ENCODE measurements at regions not wholly inside any gene's neighbourhood (a gene's known extent, or its start where the extent isn't known, plus 50 kb on each side); places are given as distances from the start of the nearest gene placed in this dataset.

DNA sequence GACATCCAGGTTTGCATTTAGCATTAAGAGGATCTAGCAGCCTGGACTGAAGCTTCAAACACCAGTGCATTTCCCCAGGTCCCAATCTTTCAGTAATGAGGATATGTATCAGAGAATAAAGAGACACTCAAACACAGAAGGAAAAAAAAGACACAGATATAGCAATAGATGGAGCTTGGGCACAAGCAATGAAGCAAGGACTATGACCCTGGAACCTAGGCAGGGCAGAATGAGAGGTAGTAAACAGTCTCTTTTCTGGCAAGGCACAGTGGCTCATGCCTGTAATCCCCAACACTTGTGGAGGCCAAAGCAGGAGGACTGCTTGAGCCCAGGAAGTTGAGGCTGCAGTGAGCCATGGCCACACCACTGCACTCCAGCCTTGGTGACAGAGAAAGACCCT lies 80.7 kb upstream of the HNRNPA3 start:
- H3K27ac Mint-ChIP-seq (ENCODE audit: unreplicated experiment): no peak overlapping the region
- DNase-seq: no peak
- H3K27me3 Mint-ChIP-seq (ENCODE audit: unreplicated experiment): no peaks in the 10 kb centered on the region
- no peaks in the 10 kb centered on the region for H3K36me3 Mint-ChIP-seq (ENCODE audit: unreplicated experiment)
- no peak overlapping the region for H3K4me3 Mint-ChIP-seq (ENCODE audit: unreplicated experiment)
- no peaks in the 10 kb centered on the region for H3K4me1 Mint-ChIP-seq (ENCODE audit: low read depth, unreplicated experiment)
- no peaks in the 10 kb centered on the region for H3K9me3 Mint-ChIP-seq (ENCODE audit: unreplicated experiment)
- TF ChIP-seq, protein P1, sequence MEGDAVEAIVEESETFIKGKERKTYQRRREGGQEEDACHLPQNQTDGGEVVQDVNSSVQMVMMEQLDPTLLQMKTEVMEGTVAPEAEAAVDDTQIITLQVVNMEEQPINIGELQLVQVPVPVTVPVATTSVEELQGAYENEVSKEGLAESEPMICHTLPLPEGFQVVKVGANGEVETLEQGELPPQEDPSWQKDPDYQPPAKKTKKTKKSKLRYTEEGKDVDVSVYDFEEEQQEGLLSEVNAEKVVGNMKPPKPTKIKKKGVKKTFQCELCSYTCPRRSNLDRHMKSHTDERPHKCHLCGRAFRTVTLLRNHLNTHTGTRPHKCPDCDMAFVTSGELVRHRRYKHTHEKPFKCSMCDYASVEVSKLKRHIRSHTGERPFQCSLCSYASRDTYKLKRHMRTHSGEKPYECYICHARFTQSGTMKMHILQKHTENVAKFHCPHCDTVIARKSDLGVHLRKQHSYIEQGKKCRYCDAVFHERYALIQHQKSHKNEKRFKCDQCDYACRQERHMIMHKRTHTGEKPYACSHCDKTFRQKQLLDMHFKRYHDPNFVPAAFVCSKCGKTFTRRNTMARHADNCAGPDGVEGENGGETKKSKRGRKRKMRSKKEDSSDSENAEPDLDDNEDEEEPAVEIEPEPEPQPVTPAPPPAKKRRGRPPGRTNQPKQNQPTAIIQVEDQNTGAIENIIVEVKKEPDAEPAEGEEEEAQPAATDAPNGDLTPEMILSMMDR (IDR thresholded peaks at IDR 0.05; ENCODE audit: partially characterized antibody, unreplicated experiment): no peak

DNA sequence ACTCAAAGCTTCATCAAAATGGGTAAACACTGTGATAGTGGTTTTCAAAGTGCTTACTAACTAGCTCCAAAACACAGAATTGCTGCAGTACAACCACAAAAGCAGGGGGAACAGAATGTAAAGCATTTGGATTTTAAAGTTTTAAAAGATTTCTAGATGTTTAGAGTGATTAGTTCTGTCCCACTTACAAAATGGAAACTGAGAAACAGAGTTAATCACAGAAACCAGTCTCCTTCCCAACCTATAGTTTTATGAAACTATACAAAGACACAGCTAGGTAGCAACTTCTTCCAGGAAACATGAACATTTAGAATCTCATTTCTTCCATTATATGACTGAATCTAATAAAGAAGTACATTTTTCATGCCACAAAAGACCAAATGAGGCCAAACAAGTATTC lies 73.8 kb upstream of the HNRNPA3 start:
- no peaks in the 10 kb centered on the region for H3K36me3 Mint-ChIP-seq (ENCODE audit: unreplicated experiment)
- DNase-seq: no peak
- no peaks in the 10 kb centered on the region for H3K9me3 Mint-ChIP-seq (ENCODE audit: unreplicated experiment)
- H3K27ac Mint-ChIP-seq (ENCODE audit: unreplicated experiment): no peak overlapping the region
- H3K4me1 Mint-ChIP-seq (ENCODE audit: low read depth, unreplicated experiment): no peaks in the 10 kb centered on the region
- H3K4me3 Mint-ChIP-seq (ENCODE audit: unreplicated experiment): no peak overlapping the region
- H3K27me3 Mint-ChIP-seq (ENCODE audit: unreplicated experiment): no peaks in the 10 kb centered on the region
- TF ChIP-seq, protein P1 (IDR thresholded peaks at IDR 0.05; ENCODE audit: partially characterized antibody, unreplicated experiment): no peak

DNA sequence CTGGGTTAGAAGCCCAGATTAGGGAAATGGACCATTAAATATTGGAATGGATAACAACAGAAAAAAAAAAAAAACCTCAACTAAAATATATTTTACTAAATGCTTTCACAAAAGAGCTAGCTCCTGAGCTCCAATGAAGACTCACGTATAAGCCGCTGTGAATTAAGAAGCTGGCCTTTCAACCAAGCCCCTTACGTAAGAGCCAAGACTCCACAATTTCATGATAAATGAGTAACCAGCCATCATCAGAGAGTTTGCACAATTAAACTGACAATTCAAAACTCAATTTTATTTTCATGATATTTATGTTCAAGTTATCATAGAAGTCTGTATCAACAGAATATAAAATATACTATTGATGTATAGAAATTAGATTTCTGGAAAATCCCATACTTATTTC lies 70.7 kb upstream of the HNRNPA3 start:
- TF ChIP-seq, protein P1 (IDR thresholded peaks at IDR 0.05; ENCODE audit: partially characterized antibody, unreplicated experiment): no peak
- Mint-ChIP-seq H3K27me3 (ENCODE audit: unreplicated experiment) (no peaks in the 10 kb centered on the region), H3K4me3 (ENCODE audit: unreplicated experiment) (no peak overlapping the region), H3K9me3 (ENCODE audit: unreplicated experiment) (no peaks in the 10 kb centered on the region), H3K36me3 (ENCODE audit: unreplicated experiment) (no peaks in the 10 kb centered on the region), H3K4me1 (ENCODE audit: low read depth, unreplicated experiment) (peaks cover 6% of the 10 kb centered on the region), H3K27ac (ENCODE audit: unreplicated experiment) (no peak overlapping the region)
- DNase-seq: no peak

DNA sequence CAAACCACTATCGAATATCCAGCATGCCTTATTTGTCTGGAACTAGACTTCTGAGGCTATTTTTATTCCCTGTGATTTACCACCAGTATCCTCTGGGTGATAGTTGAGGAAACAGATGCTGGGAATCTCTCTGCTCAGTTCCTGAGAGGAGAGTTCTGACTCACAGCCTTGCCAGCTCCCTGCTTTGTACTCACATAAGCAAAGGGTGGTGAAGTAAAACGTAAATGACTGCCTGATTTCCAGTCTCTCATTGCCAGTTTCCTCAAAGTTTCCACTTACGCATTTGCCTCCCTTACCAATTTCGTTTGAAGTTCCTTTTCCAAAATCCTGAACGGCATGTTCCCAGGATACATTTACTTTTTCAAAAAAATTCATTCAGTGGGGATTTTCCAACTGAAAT lies 69.2 kb upstream of the HNRNPA3 start:
- Mint-ChIP-seq H3K4me3 (ENCODE audit: unreplicated experiment) (no peak overlapping the region), H3K4me1 (ENCODE audit: low read depth, unreplicated experiment) (peaks cover 15% of the 10 kb centered on the region), H3K27ac (ENCODE audit: unreplicated experiment) (no peak overlapping the region), H3K36me3 (ENCODE audit: unreplicated experiment) (no peaks in the 10 kb centered on the region), H3K27me3 (ENCODE audit: unreplicated experiment) (peaks cover under 1% of the 10 kb centered on the region), H3K9me3 (ENCODE audit: unreplicated experiment) (no peaks in the 10 kb centered on the region)
- TF ChIP-seq, protein P1 (IDR thresholded peaks at IDR 0.05; ENCODE audit: partially characterized antibody, unreplicated experiment): no peak
- no peak for DNase-seq

DNA sequence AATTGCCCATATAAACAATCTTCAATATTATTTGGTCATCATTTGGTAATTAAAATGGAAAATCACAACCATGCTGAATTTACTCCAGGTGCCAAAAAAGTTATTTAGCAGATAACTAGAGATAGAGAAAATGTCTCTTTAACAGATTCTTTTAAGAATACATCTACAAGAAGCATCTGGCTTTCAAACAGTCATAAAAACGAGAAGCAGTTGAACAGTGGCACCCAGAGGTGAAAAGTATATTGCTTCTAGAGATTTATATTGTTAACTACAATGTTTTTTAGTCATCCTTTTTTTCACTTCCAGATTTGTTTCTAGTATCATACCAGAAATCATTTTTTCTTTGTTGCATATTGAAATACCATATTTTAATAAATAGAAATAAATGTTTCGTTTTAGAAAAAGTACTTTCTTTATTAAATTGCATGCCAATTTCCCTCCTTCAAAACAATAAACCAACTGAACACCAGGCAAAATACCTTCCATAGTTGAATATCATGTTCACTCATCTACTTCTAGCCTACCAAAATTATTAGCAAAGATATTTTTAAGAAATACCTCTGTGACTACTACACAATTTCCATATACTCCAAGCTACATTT lies 65.4 kb upstream of the HNRNPA3 start:
- Mint-ChIP-seq H3K4me3 (ENCODE audit: unreplicated experiment) (peak overlapping the region; percentile 43), H3K9me3 (ENCODE audit: unreplicated experiment) (peaks cover 5% of the 10 kb centered on the region), H3K36me3 (ENCODE audit: unreplicated experiment) (no peaks in the 10 kb centered on the region), H3K27ac (ENCODE audit: unreplicated experiment) (no peak overlapping the region), H3K27me3 (ENCODE audit: unreplicated experiment) (peaks cover 6% of the 10 kb centered on the region), H3K4me1 (ENCODE audit: low read depth, unreplicated experiment) (peaks cover 23% of the 10 kb centered on the region)
- TF ChIP-seq, protein P1 (IDR thresholded peaks at IDR 0.05; ENCODE audit: partially characterized antibody, unreplicated experiment): peak; percentile 64
- DNase-seq: no peak
